Lower leg skin (tissue), 4 donors: ENCODE measurements at regions not wholly inside any gene's neighbourhood (a gene's known extent, or its start where the extent isn't known, plus 50 kb on each side); places are given as distances from the start of the nearest gene placed in this dataset.

ENCODE experiments used
- DNase-seq, 2 donors: peaks; one replicate each; pipeline ENCODE4 v3.0.0-alpha.2; 2019; ENCODE audit warnings: low spot score in 2 of 2
- H3K4me3 ChIP-seq: fragments of 200-600 bp; sonication (generic); 2 replicates; pipeline ENCODE4 v1.5.1; 2017; ENCODE audit warnings: mild to moderate bottlenecking, low read depth; ENCODE audit not compliant: poor library complexity, severe bottlenecking
- CTCF ChIP-seq, 3 donors: fragments of 450-650 bp; IDR thresholded peaks; one replicate each; pipeline ENCODE4 v1.5.1; 2016; ENCODE audit warnings: antibody characterized with exemption in 3 of 3, mild to moderate bottlenecking in 3 of 3, moderate library complexity in 2 of 3
- POLR2A ChIP-seq, 2 donors: fragments of 450-650 bp; IDR thresholded peaks; one replicate each; pipeline ENCODE4 v1.6.1; 2016 to 2017; ENCODE audit warnings: antibody characterized with exemption in 2 of 2, mild to moderate bottlenecking in 1 of 2, moderate library complexity in 1 of 2
- WGBS, 2 donors: methylation state at CpG; one replicate each; pipeline ENCODE4 v1.1.5; 2018; 5-methylcytosine and 5-hydroxymethylcytosine counted together
- intact Hi-C: fragments of 100-400 bp; cut with DNase I; formaldehyde crosslinking; loops from one replicate; pipeline ENCODE4 v1.15.0; 2023; ENCODE audit warnings: low total_unique reads

GRCh38 chr9:87158765-87159164 lies 211.5 kb upstream of the GAS1 start:
- no peak for DNase-seq
- H3K4me3 ChIP-seq: no peak overlapping the region
- 88 to 92% methylated on average over 2 of the region's 2 CpGs for WGBS, 2 donors
- TF ChIP-seq CTCF (IDR thresholded peaks at IDR 0.05): no peak
- TF ChIP-seq POLR2A (IDR thresholded peaks at IDR 0.05): no peak
- intact Hi-C loops: no loop called here

GRCh38 chr9:87160148-87161102 lies 213.1 kb upstream of the GAS1 start:
- H3K4me3 ChIP-seq: no peak overlapping the region
- intact Hi-C loops: no loop called here
- TF ChIP-seq POLR2A (IDR thresholded peaks at IDR 0.05): no peak
- no peak for TF ChIP-seq CTCF (IDR thresholded peaks at IDR 0.05)
- WGBS, 2 donors: 68 to 74% methylated on average over 8 of the region's 8 CpGs
- DNase-seq: no peak

- no peak for DNase-seq
- TF ChIP-seq POLR2A (IDR thresholded peaks at IDR 0.05): no peak
- no peak for TF ChIP-seq CTCF (IDR thresholded peaks at IDR 0.05)
- intact Hi-C loops: no loop called here
- WGBS, 2 donors: 87 to 89% methylated on average over 5 of the region's 5 CpGs
- H3K4me3 ChIP-seq: no peak overlapping the region
These were observed 219.9 kb upstream of the GAS1 start for GRCh38 chr9:87167161-87167560.

GRCh38 chr9:87167582-87167981 lies 220.3 kb upstream of the GAS1 start:
- TF ChIP-seq POLR2A (IDR thresholded peaks at IDR 0.05): no peak
- no peak for TF ChIP-seq CTCF (IDR thresholded peaks at IDR 0.05)
- no peak overlapping the region for H3K4me3 ChIP-seq
- intact Hi-C loops: no loop called here
- WGBS, 2 donors: 96 to 97% methylated on average over 4 of the region's 4 CpGs
- DNase-seq: no peak

- DNase-seq: no peak
- no peak for TF ChIP-seq POLR2A (IDR thresholded peaks at IDR 0.05)
- no peak for TF ChIP-seq CTCF (IDR thresholded peaks at IDR 0.05)
These were observed 231.0 kb upstream of the GAS1 start for GRCh38 chr9:87178302-87178701.

More at GRCh38 chr9:87178302-87178701, 231.0 kb upstream of the GAS1 start:
- intact Hi-C loops: no loop called here
- no peak overlapping the region for H3K4me3 ChIP-seq
